Peyer's patch (tissue), 4 donors: ENCODE measurements at regions not wholly inside any gene's neighbourhood (a gene's known extent, or its start where the extent isn't known, plus 50 kb on each side); places are given as distances from the start of the nearest gene placed in this dataset.

Source experiments
- DNase-seq, 3 donors: peaks; one replicate each; pipeline ENCODE4 v3.0.0-alpha.2; 2017 to 2019
- H3K27ac ChIP-seq, 4 donors: fragments of 200-600 bp; sonication (generic); one replicate each; pipeline ENCODE4 v1.5.1; 2016 to 2019
- H3K27me3 ChIP-seq, 2 donors: fragments of 200-600 bp; sonication (generic); one replicate each; pipeline ENCODE4 v1.5.1; 2019
- H3K36me3 ChIP-seq, 3 donors: fragments of 200-600 bp; sonication (generic); one replicate each; pipeline ENCODE4 v1.5.1; 2016 to 2019
- H3K4me1 ChIP-seq, 4 donors: fragments of 200-600 bp; sonication (generic); one replicate each; pipeline ENCODE4 v1.5.1; 2016 to 2019
- H3K4me3 ChIP-seq, 4 donors: fragments of 200-600 bp; sonication (generic); 1 replicate in 3 of 4; 2 replicates in 1 of 4; pipeline ENCODE4 v1.5.1; 2016 to 2019; ENCODE audit warnings: mild to moderate bottlenecking in 1 of 4
- H3K9me3 ChIP-seq, 4 donors: fragments of 200-600 bp; sonication (generic); one replicate each; pipeline ENCODE4 v1.5.1; 2016 to 2019; ENCODE audit warnings: mild to moderate bottlenecking in 1 of 4
- POLR2A ChIP-seq, 2 donors: fragments of 450-650 bp; IDR thresholded peaks; one replicate each; pipeline ENCODE4 v1.5.1; 2017; ENCODE audit warnings: antibody characterized with exemption in 2 of 2, mild to moderate bottlenecking in 2 of 2, moderate library complexity in 2 of 2
- TF ChIP-seq, protein P1 (sequence below), 6 experiments: fragments of 450-650 bp in 4 of 6; fragments of 200-600 bp in 2 of 6; sonication (generic) in 1 of 6; IDR thresholded peaks; one replicate each; pipeline ENCODE4 v1.5.1; 2017 to 2019; ENCODE audit warnings: antibody characterized with exemption in 6 of 6, mild to moderate bottlenecking in 3 of 6, moderate library complexity in 1 of 6

DNA sequence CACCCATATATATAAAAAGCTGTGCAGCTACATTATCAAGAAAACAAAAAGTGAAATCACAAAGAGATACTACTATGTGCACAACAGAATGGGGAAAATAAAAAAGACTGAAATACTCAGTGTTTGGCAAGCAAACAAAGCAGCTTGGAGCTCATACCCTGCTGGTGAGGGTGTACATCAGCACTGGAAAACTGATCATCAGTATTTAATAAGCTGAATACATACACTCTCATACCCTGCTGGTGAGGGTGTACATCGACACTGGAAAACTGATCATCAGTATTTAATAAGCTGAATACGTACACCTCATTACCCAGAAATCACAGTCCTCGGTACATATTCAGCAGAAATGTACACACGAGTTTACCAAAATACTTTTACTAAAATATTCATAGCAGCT lies 220.8 kb downstream of the SPP2 start:
- no peak for DNase-seq

DNA sequence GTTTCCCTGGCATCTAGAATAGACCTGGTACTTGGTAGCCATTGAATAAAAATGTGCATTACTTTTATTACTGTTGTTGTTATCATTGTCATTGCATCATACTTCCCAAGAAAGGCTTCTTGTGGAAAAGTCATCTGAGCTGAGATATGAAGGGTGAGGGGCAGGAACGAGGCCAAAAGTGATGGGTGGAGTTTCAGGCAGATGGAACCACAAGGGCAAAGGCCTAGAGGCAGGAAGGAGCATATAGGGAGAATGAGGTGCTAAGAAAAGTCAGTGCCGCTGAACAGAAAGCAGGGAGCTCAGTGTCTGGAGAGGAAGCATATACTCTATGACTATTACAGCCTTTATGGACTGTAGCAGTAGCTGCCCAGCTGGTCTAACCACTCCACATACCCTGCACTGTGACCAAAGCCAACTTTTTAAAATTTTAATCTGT lies 219.3 kb downstream of the SPP2 start:
- Histone ChIP-seq H3K9me3 (no peaks in the 10 kb centered on the region), H3K4me1 (no peaks in the 10 kb centered on the region), H3K4me3 (no peak overlapping the region), H3K27ac (no peak overlapping the region), H3K36me3 (no peaks in the 10 kb centered on the region), H3K27me3 (no peaks in the 10 kb centered on the region)
- DNase-seq = no peak
- TF ChIP-seq, protein P1, sequence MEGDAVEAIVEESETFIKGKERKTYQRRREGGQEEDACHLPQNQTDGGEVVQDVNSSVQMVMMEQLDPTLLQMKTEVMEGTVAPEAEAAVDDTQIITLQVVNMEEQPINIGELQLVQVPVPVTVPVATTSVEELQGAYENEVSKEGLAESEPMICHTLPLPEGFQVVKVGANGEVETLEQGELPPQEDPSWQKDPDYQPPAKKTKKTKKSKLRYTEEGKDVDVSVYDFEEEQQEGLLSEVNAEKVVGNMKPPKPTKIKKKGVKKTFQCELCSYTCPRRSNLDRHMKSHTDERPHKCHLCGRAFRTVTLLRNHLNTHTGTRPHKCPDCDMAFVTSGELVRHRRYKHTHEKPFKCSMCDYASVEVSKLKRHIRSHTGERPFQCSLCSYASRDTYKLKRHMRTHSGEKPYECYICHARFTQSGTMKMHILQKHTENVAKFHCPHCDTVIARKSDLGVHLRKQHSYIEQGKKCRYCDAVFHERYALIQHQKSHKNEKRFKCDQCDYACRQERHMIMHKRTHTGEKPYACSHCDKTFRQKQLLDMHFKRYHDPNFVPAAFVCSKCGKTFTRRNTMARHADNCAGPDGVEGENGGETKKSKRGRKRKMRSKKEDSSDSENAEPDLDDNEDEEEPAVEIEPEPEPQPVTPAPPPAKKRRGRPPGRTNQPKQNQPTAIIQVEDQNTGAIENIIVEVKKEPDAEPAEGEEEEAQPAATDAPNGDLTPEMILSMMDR (IDR thresholded peaks at IDR 0.05) = no peak
- TF ChIP-seq POLR2A (IDR thresholded peaks at IDR 0.05) = no peak

More for the DNA sequence above, 220.8 kb downstream of the SPP2 start:
- Histone ChIP-seq H3K4me1 (no peaks in the 10 kb centered on the region), H3K4me3 (no peak overlapping the region), H3K27ac (no peak overlapping the region), H3K36me3 (no peaks in the 10 kb centered on the region), H3K27me3 (no peaks in the 10 kb centered on the region), H3K9me3 (no peaks in the 10 kb centered on the region)
- TF ChIP-seq, protein P1 (IDR thresholded peaks at IDR 0.05) = no peak
- TF ChIP-seq POLR2A (IDR thresholded peaks at IDR 0.05) = no peak

DNA sequence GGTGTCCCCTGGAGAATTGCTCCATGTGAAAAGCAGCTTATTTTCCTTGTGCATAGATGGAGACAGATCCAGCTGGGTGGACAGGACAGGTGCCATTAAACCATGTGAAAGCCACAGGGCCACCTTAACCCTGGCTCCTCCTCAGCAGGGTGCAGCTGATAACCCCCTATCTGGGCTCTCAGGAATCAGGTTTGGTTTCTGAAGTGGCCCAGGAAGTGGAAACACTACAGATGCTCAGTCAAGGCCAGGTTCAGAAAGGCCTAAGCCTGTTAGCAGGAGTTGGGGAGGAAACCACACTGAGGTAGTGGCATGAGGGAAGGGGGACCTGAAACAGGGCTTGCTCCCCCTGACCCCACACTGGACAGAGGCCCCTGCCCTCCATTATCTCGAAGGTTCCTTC lies 217.0 kb downstream of the SPP2 start:
- Histone ChIP-seq H3K36me3 (no peaks in the 10 kb centered on the region), H3K27me3 (no peaks in the 10 kb centered on the region), H3K4me1 (no peaks in the 10 kb centered on the region), H3K9me3 (no peaks in the 10 kb centered on the region), H3K4me3 (no peak overlapping the region), H3K27ac (no peak overlapping the region)
- DNase-seq = no peak
- TF ChIP-seq, protein P1 (IDR thresholded peaks at IDR 0.05) = no peak
- TF ChIP-seq POLR2A (IDR thresholded peaks at IDR 0.05) = no peak

DNA sequence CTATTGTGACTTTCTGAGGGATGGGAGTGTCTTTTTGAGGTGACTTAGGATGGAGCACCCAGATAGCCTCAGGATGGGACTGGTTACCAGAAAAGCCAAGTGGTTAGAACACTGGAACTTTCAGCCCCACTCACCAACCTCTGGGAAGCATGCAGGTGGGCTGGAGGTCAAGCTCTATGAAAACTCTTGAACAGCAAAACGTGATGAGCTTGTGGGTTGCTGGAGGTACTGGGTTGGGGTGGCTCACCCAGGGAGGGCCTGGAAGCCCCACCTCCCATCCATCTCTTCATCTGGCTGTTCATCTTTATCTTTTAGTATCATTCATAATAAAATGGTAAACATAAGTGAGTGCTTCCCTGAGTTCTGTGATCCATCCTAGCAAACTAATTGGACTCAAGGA lies 216.4 kb downstream of the SPP2 start:
- H3K4me1 ChIP-seq = no peaks in the 10 kb centered on the region
- no peak for TF ChIP-seq POLR2A (IDR thresholded peaks at IDR 0.05)
- TF ChIP-seq, protein P1 (IDR thresholded peaks at IDR 0.05) = no peak
- no peak for DNase-seq
- H3K4me3 ChIP-seq = no peak overlapping the region
- H3K36me3 ChIP-seq = no peaks in the 10 kb centered on the region
- H3K27me3 ChIP-seq = no peaks in the 10 kb centered on the region
- no peaks in the 10 kb centered on the region for H3K9me3 ChIP-seq
- H3K27ac ChIP-seq = no peak overlapping the region

DNA sequence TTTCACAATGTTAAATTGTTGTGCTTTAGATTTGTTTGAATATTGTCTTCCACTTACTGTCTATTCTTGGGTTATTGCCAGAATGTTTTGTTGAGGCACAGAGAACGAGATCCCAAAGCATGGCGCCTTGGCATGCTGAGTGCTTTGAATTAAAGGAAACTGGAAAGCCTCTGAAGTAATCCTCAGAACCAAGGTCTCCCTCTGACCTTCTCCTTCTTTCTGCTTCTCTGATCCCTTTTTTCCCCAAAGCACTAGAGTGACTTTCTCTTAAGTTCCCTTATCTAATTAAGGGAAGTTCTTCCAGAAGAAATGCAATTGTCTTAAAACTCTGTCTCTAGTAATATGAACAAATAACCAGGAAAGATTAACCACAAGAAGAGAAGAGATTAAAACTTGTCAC lies 214.7 kb downstream of the SPP2 start:
- TF ChIP-seq, protein P1 (IDR thresholded peaks at IDR 0.05) = no peak
- no peak for TF ChIP-seq POLR2A (IDR thresholded peaks at IDR 0.05)
- H3K27me3 ChIP-seq = no peaks in the 10 kb centered on the region
- no peaks in the 10 kb centered on the region for H3K4me1 ChIP-seq
- H3K9me3 ChIP-seq = no peaks in the 10 kb centered on the region
- no peak overlapping the region for H3K4me3 ChIP-seq
- DNase-seq = no peak
- no peak overlapping the region for H3K27ac ChIP-seq
- no peaks in the 10 kb centered on the region for H3K36me3 ChIP-seq

DNA sequence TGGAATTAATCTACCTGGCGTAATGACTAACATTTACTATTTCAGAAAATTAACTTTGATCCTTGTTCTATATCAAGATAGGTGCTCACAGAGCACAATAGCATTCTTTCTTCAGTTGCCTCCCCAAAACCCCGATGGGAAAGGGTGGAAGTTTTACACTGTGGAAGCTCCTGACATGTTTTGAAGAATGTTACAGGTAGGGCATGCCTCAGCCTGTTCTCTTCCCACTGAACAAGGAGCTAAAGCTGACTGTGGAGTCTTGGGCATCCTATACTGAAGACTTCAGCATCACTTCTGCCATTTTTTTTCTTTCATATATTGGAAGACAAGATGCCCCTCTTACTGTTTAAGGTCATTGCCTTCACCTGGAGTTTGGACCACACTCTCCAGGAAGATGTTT lies 211.2 kb downstream of the SPP2 start:
- Histone ChIP-seq H3K27ac (no peak overlapping the region), H3K36me3 (no peaks in the 10 kb centered on the region), H3K4me3 (no peak overlapping the region), H3K27me3 (no peaks in the 10 kb centered on the region), H3K4me1 (no peaks in the 10 kb centered on the region), H3K9me3 (no peaks in the 10 kb centered on the region)
- TF ChIP-seq, protein P1 (IDR thresholded peaks at IDR 0.05) = no peak
- no peak for DNase-seq
